K562 (cell line): ENCODE measurements at regions not wholly inside any gene's neighbourhood (a gene's known extent, or its start where the extent isn't known, plus 50 kb on each side); places are given as distances from the start of the nearest gene placed in this dataset.

Experiments used
- ATAC-seq: fragments of 200-7000 bp; cut with Tn5 transposase; 3 replicates; pipeline ENCODE4 v1.9.1; 2020; ENCODE audit warnings: moderate library complexity
- BruUV-seq: library from RNA; stranded (reverse); fragments of 400-500 nt; replicated peaks from 2 replicates; lab custom pipeline; 2021; lab: Mats Ljungman, UMichigan
- CTCF ChIA-PET: fragments of 300-600 bp; formaldehyde crosslinking; extraction: SDS; loops from one replicate; lab custom pipeline; 2021; ENCODE audit warnings: low intra/inter-chr PET ratio; lab: Yijun Ruan, JAX
- POLR2A ChIA-PET: fragments of 300-600, 350-650 bp; sonication (Branson Sonifier 250); formaldehyde crosslinking; extraction: SDS; loops from one replicate; lab custom pipeline; 2021; ENCODE audit warnings: antibody characterized with exemption, inconsistent platforms; lab: Yijun Ruan, JAX
- DNase-seq, 4 experiments: peaks; one replicate each; pipeline versions ENCODE4 v3.0.0 to v3.0.0-alpha.2; 2011 to 2018; ENCODE audit warnings: low spot score in 3 of 4, mixed read lengths in 3 of 4; ENCODE audit errors: extremely low read depth in 1 of 4
- FAIRE-seq: peaks from 2 replicates; lab custom pipeline; 2011; peaks lifted over from hg19 to GRCh38; lab: Jason Lieb, UNC
- H2AFZ ChIP-seq: 2 replicates; pipeline ENCODE4 v1.6.0; 2011; ENCODE audit warnings: low read depth, low read length, control low read depth, inconsistent platforms
- H3K27ac ChIP-seq: fragments of 200-600 bp; 3 replicates; pipeline ENCODE4 v1.8.0; 2011; ENCODE audit warnings: low read depth, mild to moderate bottlenecking, control low read depth, inconsistent platforms, low read length, moderate library complexity, mixed read lengths; ENCODE audit errors: extremely low read depth
- H3K27me3 ChIP-seq, 2 experiments: fragments of 300-600 bp in 1 of 2; 2 replicates in 1 of 2; 3 replicates in 1 of 2; pipeline versions ENCODE4 v1.6.0 to v1.8.0; 2011; ENCODE audit warnings: inconsistent platforms in 2 of 2, low read length in 2 of 2, mild to moderate bottlenecking in 1 of 2, mixed read lengths in 1 of 2, moderate library complexity in 1 of 2; ENCODE audit not compliant: control insufficient read depth in 2 of 2, insufficient read depth in 2 of 2
- H3K36me3 ChIP-seq: fragments of 300-600 bp; 3 replicates; pipeline ENCODE4 v1.8.0; 2011; ENCODE audit warnings: mild to moderate bottlenecking, low read length, inconsistent platforms; ENCODE audit not compliant: control insufficient read depth, insufficient read depth
- H3K4me1 ChIP-seq, 2 experiments: fragments of 200-600 bp in 1 of 2; replicated peaks in 1 of 2; 2 replicates in 1 of 2; 3 replicates in 1 of 2; pipeline versions ENCODE4 v1.5.1 to v1.8.0; 2011; ENCODE audit warnings: inconsistent platforms in 2 of 2, low read length in 2 of 2, mild to moderate bottlenecking in 1 of 2, mixed read lengths in 1 of 2, moderate library complexity in 1 of 2; ENCODE audit not compliant: control insufficient read depth in 2 of 2, insufficient read depth in 2 of 2
- H3K4me2 ChIP-seq: 2 replicates; pipeline ENCODE4 v1.6.1; 2011; ENCODE audit warnings: low read length, control low read depth, inconsistent platforms, mixed read lengths; ENCODE audit not compliant: insufficient read depth
- H3K4me3 ChIP-seq: fragments of 200-600 bp; sonication (generic), shearing (Covaris generic); 2 replicates; pipeline ENCODE4 v1.5.1; 2016; ENCODE audit warnings: control low read depth, inconsistent platforms
- H3K79me2 ChIP-seq: fragments of 200-600 bp; 3 replicates; pipeline ENCODE4 v1.8.0; 2011; ENCODE audit warnings: low read length, inconsistent platforms; ENCODE audit not compliant: control insufficient read depth, insufficient read depth
- H3K9ac ChIP-seq, 2 experiments: 2 replicates each; pipeline versions ENCODE4 v1.6.0 to v1.6.1; 2011; ENCODE audit warnings: low read depth in 2 of 2, low read length in 2 of 2, control low read depth in 1 of 2, inconsistent platforms in 1 of 2, mild to moderate bottlenecking in 1 of 2, mixed read lengths in 1 of 2; ENCODE audit not compliant: insufficient read depth in 1 of 2
- H3K9me1 ChIP-seq: one replicate; pipeline ENCODE4 v1.6.0; 2011; ENCODE audit warnings: inconsistent platforms, mild to moderate bottlenecking, low read length, moderate library complexity; ENCODE audit not compliant: control insufficient read depth, insufficient read depth
- H3K9me3 ChIP-seq: replicated peaks from 2 replicates; pipeline ENCODE4 v1.5.1; 2011; ENCODE audit warnings: low read depth, low read length, inconsistent platforms; ENCODE audit not compliant: control insufficient read depth, insufficient read depth
- H4K20me1 ChIP-seq: replicated peaks from 2 replicates; pipeline ENCODE4 v1.6.1; 2011; ENCODE audit warnings: low read length, inconsistent platforms, mixed read lengths; ENCODE audit not compliant: control insufficient read depth, insufficient read depth
- CBFA2T3 ChIP-seq: fragments of 450-650 bp; IDR thresholded peaks from 2 replicates; pipeline ENCODE4 v1.6.1; 2017
- GATAD2A ChIP-seq: fragments of 450-650 bp; IDR thresholded peaks from 2 replicates; pipeline ENCODE4 v1.6.1; 2017
- IRF2 ChIP-seq: sonication (generic); formaldehyde crosslinking; IDR thresholded peaks from 2 replicates; pipeline ENCODE4 v1.8.1; 2022; ENCODE audit warnings: mild to moderate bottlenecking, missing genetic modification reagents
- KLF1 ChIP-seq: fragments of 450-650 bp; IDR thresholded peaks from 2 replicates; pipeline ENCODE4 v1.6.1; 2016; ENCODE audit warnings: missing genetic modification characterization, missing compliant biosample characterization
- MECOM ChIP-seq: fragments of 250-450 bp; sonication (Bioruptor Pico); IDR thresholded peaks from 2 replicates; pipeline ENCODE4 v1.8.0; 2022; ENCODE audit warnings: inconsistent platforms
- NUFIP1 ChIP-seq: fragments of 450-650 bp; IDR thresholded peaks from 2 replicates; pipeline ENCODE4 v1.6.1; 2018; ENCODE audit not compliant: partially characterized antibody
- PHB2 ChIP-seq: fragments of 450-650 bp; IDR thresholded peaks from 2 replicates; pipeline ENCODE4 v1.6.1; 2017; ENCODE audit warnings: low read depth
- SAFB ChIP-seq: fragments of 200-400 bp; formaldehyde crosslinking; IDR thresholded peaks from 2 replicates; pipeline ENCODE4 v1.6.1; 2017; ENCODE audit warnings: low read depth, low read length, borderline replicate concordance
- SAFB2 ChIP-seq: fragments of 200-400 bp; formaldehyde crosslinking; IDR thresholded peaks from 2 replicates; pipeline ENCODE4 v1.6.1; 2018; ENCODE audit warnings: borderline replicate concordance, low read length, low read depth, moderate library complexity; ENCODE audit not compliant: severe bottlenecking
- TAF1 ChIP-seq: IDR thresholded peaks from 2 replicates; pipeline ENCODE4 v1.6.1; 2011; ENCODE audit warnings: mild to moderate bottlenecking, low read length, moderate library complexity; ENCODE audit not compliant: insufficient read depth, control insufficient read depth, severe bottlenecking; ENCODE audit errors: extremely low read depth
- THRAP3 ChIP-seq: fragments of 450-650 bp; IDR thresholded peaks from 2 replicates; pipeline ENCODE4 v1.6.1; 2016; ENCODE audit warnings: mild to moderate bottlenecking, inconsistent platforms, borderline replicate concordance
- ZNF253 ChIP-seq: fragments of 250-450 bp; sonication (Bioruptor Pico); conservative IDR thresholded peaks from 2 replicates; pipeline ENCODE4 v1.6.1; 2021; ENCODE audit warnings: mild to moderate bottlenecking
- ZNF717 ChIP-seq: fragments of 250-450 bp; sonication (Bioruptor Pico); IDR thresholded peaks from 2 replicates; pipeline ENCODE4 v1.5.0; 2021
- WGBS: fragments of 100-300 bp; shearing (Covaris generic); methylation state at CpG from one replicate; pipeline ENCODE4 v1.1.6; 2016; ENCODE audit warnings: low coverage, mixed read lengths; ENCODE audit not compliant: insufficient coverage; ENCODE audit errors: missing lambda C conversion rate; 5-methylcytosine and 5-hydroxymethylcytosine counted together
- in situ Hi-C: fragments of 300-500 bp; cut with MboI; formaldehyde crosslinking; loops from 4 replicates; pipeline ENCODE4 v1.15.0; 2018; ENCODE audit warnings: inconsistent platforms, mixed read lengths
- intact Hi-C: fragments of 100-400 bp; cut with micrococcal nuclease; formaldehyde crosslinking; loops from 2 replicates; pipeline ENCODE4 v1.14.2; 2022
- TF ChIP-seq, protein P1 (sequence below): fragments of 250-450 bp; sonication (Bioruptor Pico); IDR thresholded peaks from 2 replicates; pipeline ENCODE4 v1.8.0; 2021; ENCODE audit warnings: mild to moderate bottlenecking, moderate library complexity

DNA sequence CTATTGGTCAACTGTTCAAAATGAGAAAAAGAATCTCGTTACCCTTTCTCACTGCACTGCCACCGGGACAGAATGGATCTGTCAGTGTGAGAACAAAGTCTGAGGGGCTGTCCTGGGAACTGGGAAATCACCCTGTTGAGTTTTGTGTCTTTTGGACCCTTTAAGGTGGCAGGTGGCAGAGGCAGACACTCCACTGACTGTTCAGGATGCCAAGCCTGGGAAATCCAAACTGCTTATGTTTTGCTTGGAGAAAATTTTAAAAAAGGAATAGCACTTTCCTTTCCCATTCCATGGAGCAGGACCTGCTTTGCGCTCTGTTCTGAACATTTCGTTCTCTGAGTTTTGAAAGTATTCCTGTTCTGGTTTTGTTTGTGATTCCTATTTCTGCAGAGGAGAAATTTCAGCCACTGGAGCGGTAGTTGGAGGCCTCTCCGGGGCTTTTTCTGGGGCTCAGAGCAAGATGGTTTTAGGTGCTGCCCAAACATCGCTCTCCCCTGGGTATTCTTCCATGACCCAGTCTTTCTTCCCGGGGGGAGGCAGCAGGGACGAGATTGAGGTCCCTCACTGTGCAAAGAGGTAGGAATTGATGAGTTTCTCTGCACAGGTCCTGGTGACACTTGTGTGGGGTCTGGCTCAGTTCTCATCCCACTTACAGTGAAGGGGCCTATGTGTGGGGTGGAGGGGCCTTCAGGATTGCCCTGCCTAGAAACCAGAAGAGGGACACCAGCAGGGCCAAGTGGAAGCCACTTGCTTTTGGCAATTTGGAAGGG, 138.5 kb upstream of the SYT13 start (continued):
- TF ChIP-seq PHB2 (no peak), MECOM (no peak), TAF1 (no peak), CBFA2T3 (no peak)
- TF ChIP-seq, protein P1, sequence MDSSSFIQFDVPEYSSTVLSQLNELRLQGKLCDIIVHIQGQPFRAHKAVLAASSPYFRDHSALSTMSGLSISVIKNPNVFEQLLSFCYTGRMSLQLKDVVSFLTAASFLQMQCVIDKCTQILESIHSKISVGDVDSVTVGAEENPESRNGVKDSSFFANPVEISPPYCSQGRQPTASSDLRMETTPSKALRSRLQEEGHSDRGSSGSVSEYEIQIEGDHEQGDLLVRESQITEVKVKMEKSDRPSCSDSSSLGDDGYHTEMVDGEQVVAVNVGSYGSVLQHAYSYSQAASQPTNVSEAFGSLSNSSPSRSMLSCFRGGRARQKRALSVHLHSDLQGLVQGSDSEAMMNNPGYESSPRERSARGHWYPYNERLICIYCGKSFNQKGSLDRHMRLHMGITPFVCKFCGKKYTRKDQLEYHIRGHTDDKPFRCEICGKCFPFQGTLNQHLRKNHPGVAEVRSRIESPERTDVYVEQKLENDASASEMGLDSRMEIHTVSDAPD (CRISPR knock-in tag) = no peak

DNA sequence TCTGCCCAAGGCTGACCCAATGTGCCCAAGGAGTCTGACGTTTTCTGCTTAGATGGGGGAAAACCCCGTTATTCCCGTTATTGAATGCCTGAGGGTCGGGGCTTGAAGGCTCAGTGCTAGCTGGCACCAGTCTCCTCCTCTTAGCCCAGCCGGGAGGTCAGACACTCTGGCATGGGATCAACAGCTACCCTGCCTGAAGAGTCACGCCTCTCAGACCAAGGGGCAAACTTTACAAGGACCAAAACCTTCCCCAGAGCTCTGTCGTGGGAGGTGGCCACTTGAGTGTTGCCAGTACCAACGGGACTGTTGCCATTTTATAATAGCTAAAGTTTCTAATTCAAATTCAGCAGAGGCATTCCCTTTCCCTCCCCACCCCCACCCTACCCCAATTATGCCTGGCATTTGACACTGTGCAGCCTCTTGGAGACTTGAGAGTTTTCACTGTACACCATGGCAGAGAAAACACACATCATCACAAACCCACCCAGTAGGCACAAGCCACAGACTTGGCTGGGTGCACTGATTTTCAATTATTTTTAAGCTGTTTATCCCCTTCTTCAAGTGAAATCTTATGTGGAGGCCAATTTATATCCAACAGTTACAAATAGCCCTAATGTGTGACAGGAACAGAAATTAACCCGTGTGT, 137.5 kb upstream of the SYT13 start:
- FAIRE-seq (no peak), DNase-seq (no peak), ATAC-seq (no peak)
- Histone ChIP-seq H3K36me3 (no peaks in the 10 kb centered on the region), H3K4me2 (no peak overlapping the region), H3K4me3 (no peak overlapping the region), H4K20me1 (no peaks in the 10 kb centered on the region), H2AFZ (no peak overlapping the region), H3K4me1 (no peaks in the 10 kb centered on the region), H3K27me3 (peaks cover 6 to 22% of the 10 kb centered on the region in 2 experiments; a peak in 3 of 5 replicates), H3K9me3 (no peaks in the 10 kb centered on the region), H3K79me2 (no peaks in the 10 kb centered on the region), H3K9me1 (no peaks in the 10 kb centered on the region), H3K9ac (no peak overlapping the region), H3K27ac (no peak overlapping the region)
- intact Hi-C loops (no loop called here), in situ Hi-C loops (no loop called here)
- ChIA-PET POLR2A (interaction anchor here (0.6 kb wide), 2 partner anchors 185 to 238 kb away, joined by 3 read pairs; no protein-coding TSS in a partner anchor), CTCF (no interaction called here)
- BruUV-seq = no TSS peak
- WGBS = 0% methylated on average over 8 of the region's 9 CpGs
- no peak for TF ChIP-seq SAFB
- TF ChIP-seq ZNF717 (CRISPR knock-in tag) = no peak
- TF ChIP-seq IRF2 (CRISPR knock-in tag) = no peak
- no peak for TF ChIP-seq KLF1 (tag)
- TF ChIP-seq SAFB2 = no peak
- no peak for TF ChIP-seq THRAP3
- no peak for TF ChIP-seq NUFIP1
- TF ChIP-seq ZNF253 (CRISPR knock-in tag) = no peak
- TF ChIP-seq GATAD2A = no peak
